GM12891 (cell line): ENCODE measurements at regions not wholly inside any gene's neighbourhood (a gene's known extent, or its start where the extent isn't known, plus 50 kb on each side); places are given as distances from the start of the nearest gene placed in this dataset.

Experiments
- POLR2A ChIP-seq: IDR thresholded peaks from 2 replicates; pipeline ENCODE4 v1.6.1; 2011; ENCODE audit warnings: low read depth, low read length, control low read depth
- POU2F2 ChIP-seq: IDR thresholded peaks from 2 replicates; pipeline ENCODE4 v1.6.1; 2011; ENCODE audit warnings: low read depth, mild to moderate bottlenecking, control low read depth, low read length, moderate library complexity

GRCh38 chr4:181618038-181618618 lies 625.1 kb upstream of the TENM3 start:
- TF ChIP-seq POLR2A (no peak), POU2F2 (no peak)
